K562 (cell line): ENCODE measurements at regions not wholly inside any gene's neighbourhood (a gene's known extent, or its start where the extent isn't known, plus 50 kb on each side); places are given as distances from the start of the nearest gene placed in this dataset.

Experiments used
- ATAC-seq: fragments of 200-7000 bp; cut with Tn5 transposase; 3 replicates; pipeline ENCODE4 v1.9.1; 2020; ENCODE audit warnings: moderate library complexity
- BruUV-seq: library from RNA; stranded (reverse); fragments of 400-500 nt; replicated peaks from 2 replicates; lab custom pipeline; 2021; lab: Mats Ljungman, UMichigan
- CTCF ChIA-PET: fragments of 300-600 bp; formaldehyde crosslinking; extraction: SDS; loops from one replicate; lab custom pipeline; 2021; ENCODE audit warnings: low intra/inter-chr PET ratio; lab: Yijun Ruan, JAX
- POLR2A ChIA-PET: fragments of 300-600, 350-650 bp; sonication (Branson Sonifier 250); formaldehyde crosslinking; extraction: SDS; loops from one replicate; lab custom pipeline; 2021; ENCODE audit warnings: antibody characterized with exemption, inconsistent platforms; lab: Yijun Ruan, JAX
- DNase-seq, 4 experiments: peaks; one replicate each; pipeline versions ENCODE4 v3.0.0 to v3.0.0-alpha.2; 2011 to 2018; ENCODE audit warnings: low spot score in 3 of 4, mixed read lengths in 3 of 4; ENCODE audit errors: extremely low read depth in 1 of 4
- FAIRE-seq: peaks from 2 replicates; lab custom pipeline; 2011; peaks lifted over from hg19 to GRCh38; lab: Jason Lieb, UNC
- H2AFZ ChIP-seq: 2 replicates; pipeline ENCODE4 v1.6.0; 2011; ENCODE audit warnings: low read depth, low read length, control low read depth, inconsistent platforms
- H3K27ac ChIP-seq: fragments of 200-600 bp; 3 replicates; pipeline ENCODE4 v1.8.0; 2011; ENCODE audit warnings: low read depth, mild to moderate bottlenecking, control low read depth, inconsistent platforms, low read length, moderate library complexity, mixed read lengths; ENCODE audit errors: extremely low read depth
- H3K27me3 ChIP-seq, 2 experiments: fragments of 300-600 bp in 1 of 2; 2 replicates in 1 of 2; 3 replicates in 1 of 2; pipeline versions ENCODE4 v1.6.0 to v1.8.0; 2011; ENCODE audit warnings: inconsistent platforms in 2 of 2, low read length in 2 of 2, mild to moderate bottlenecking in 1 of 2, mixed read lengths in 1 of 2, moderate library complexity in 1 of 2; ENCODE audit not compliant: control insufficient read depth in 2 of 2, insufficient read depth in 2 of 2
- H3K36me3 ChIP-seq: fragments of 300-600 bp; 3 replicates; pipeline ENCODE4 v1.8.0; 2011; ENCODE audit warnings: mild to moderate bottlenecking, low read length, inconsistent platforms; ENCODE audit not compliant: control insufficient read depth, insufficient read depth
- H3K4me1 ChIP-seq, 2 experiments: fragments of 200-600 bp in 1 of 2; replicated peaks in 1 of 2; 2 replicates in 1 of 2; 3 replicates in 1 of 2; pipeline versions ENCODE4 v1.5.1 to v1.8.0; 2011; ENCODE audit warnings: inconsistent platforms in 2 of 2, low read length in 2 of 2, mild to moderate bottlenecking in 1 of 2, mixed read lengths in 1 of 2, moderate library complexity in 1 of 2; ENCODE audit not compliant: control insufficient read depth in 2 of 2, insufficient read depth in 2 of 2
- H3K4me2 ChIP-seq: 2 replicates; pipeline ENCODE4 v1.6.1; 2011; ENCODE audit warnings: low read length, control low read depth, inconsistent platforms, mixed read lengths; ENCODE audit not compliant: insufficient read depth
- H3K4me3 ChIP-seq: fragments of 200-600 bp; sonication (generic), shearing (Covaris generic); 2 replicates; pipeline ENCODE4 v1.5.1; 2016; ENCODE audit warnings: control low read depth, inconsistent platforms
- H3K79me2 ChIP-seq: fragments of 200-600 bp; 3 replicates; pipeline ENCODE4 v1.8.0; 2011; ENCODE audit warnings: low read length, inconsistent platforms; ENCODE audit not compliant: control insufficient read depth, insufficient read depth
- H3K9ac ChIP-seq, 2 experiments: 2 replicates each; pipeline versions ENCODE4 v1.6.0 to v1.6.1; 2011; ENCODE audit warnings: low read depth in 2 of 2, low read length in 2 of 2, control low read depth in 1 of 2, inconsistent platforms in 1 of 2, mild to moderate bottlenecking in 1 of 2, mixed read lengths in 1 of 2; ENCODE audit not compliant: insufficient read depth in 1 of 2
- H3K9me1 ChIP-seq: one replicate; pipeline ENCODE4 v1.6.0; 2011; ENCODE audit warnings: inconsistent platforms, mild to moderate bottlenecking, low read length, moderate library complexity; ENCODE audit not compliant: control insufficient read depth, insufficient read depth
- H3K9me3 ChIP-seq: replicated peaks from 2 replicates; pipeline ENCODE4 v1.5.1; 2011; ENCODE audit warnings: low read depth, low read length, inconsistent platforms; ENCODE audit not compliant: control insufficient read depth, insufficient read depth
- H4K20me1 ChIP-seq: replicated peaks from 2 replicates; pipeline ENCODE4 v1.6.1; 2011; ENCODE audit warnings: low read length, inconsistent platforms, mixed read lengths; ENCODE audit not compliant: control insufficient read depth, insufficient read depth
- BRD9 ChIP-seq: fragments of 450-650 bp; IDR thresholded peaks from 2 replicates; pipeline ENCODE4 v1.6.1; 2018; ENCODE audit warnings: low read depth; ENCODE audit not compliant: partially characterized antibody
- ELK3 ChIP-seq: fragments of 450-650 bp; formaldehyde crosslinking; IDR thresholded peaks from 2 replicates; pipeline ENCODE4 v1.4.0; 2020; ENCODE audit warnings: mild to moderate bottlenecking
- ETS1 ChIP-seq: conservative IDR thresholded peaks from 2 replicates; pipeline ENCODE4 v1.6.1; 2011; ENCODE audit warnings: low read depth, mild to moderate bottlenecking, low read length; ENCODE audit not compliant: control insufficient read depth
- GTF3C2 ChIP-seq: IDR thresholded peaks from 3 replicates; pipeline ENCODE4 v1.6.1; 2011; ENCODE audit warnings: borderline replicate concordance, mild to moderate bottlenecking, moderate library complexity; ENCODE audit not compliant: insufficient read length; ENCODE audit errors: extremely low read depth
- TFE3 ChIP-seq: fragments of 450-650 bp; formaldehyde crosslinking; IDR thresholded peaks from 2 replicates; pipeline ENCODE4 v1.4.0; 2020; ENCODE audit warnings: mild to moderate bottlenecking, mixed read lengths
- ZNF384 ChIP-seq: IDR thresholded peaks from 2 replicates; pipeline ENCODE4 v1.6.1; 2012; ENCODE audit warnings: low read depth, low read length, improper control_type of control experiment
- WGBS: fragments of 100-300 bp; shearing (Covaris generic); methylation state at CpG from one replicate; pipeline ENCODE4 v1.1.6; 2016; ENCODE audit warnings: low coverage, mixed read lengths; ENCODE audit not compliant: insufficient coverage; ENCODE audit errors: missing lambda C conversion rate; 5-methylcytosine and 5-hydroxymethylcytosine counted together
- in situ Hi-C: fragments of 300-500 bp; cut with MboI; formaldehyde crosslinking; loops from 4 replicates; pipeline ENCODE4 v1.15.0; 2018; ENCODE audit warnings: inconsistent platforms, mixed read lengths
- intact Hi-C: fragments of 100-400 bp; cut with micrococcal nuclease; formaldehyde crosslinking; loops from 2 replicates; pipeline ENCODE4 v1.14.2; 2022

DNA sequence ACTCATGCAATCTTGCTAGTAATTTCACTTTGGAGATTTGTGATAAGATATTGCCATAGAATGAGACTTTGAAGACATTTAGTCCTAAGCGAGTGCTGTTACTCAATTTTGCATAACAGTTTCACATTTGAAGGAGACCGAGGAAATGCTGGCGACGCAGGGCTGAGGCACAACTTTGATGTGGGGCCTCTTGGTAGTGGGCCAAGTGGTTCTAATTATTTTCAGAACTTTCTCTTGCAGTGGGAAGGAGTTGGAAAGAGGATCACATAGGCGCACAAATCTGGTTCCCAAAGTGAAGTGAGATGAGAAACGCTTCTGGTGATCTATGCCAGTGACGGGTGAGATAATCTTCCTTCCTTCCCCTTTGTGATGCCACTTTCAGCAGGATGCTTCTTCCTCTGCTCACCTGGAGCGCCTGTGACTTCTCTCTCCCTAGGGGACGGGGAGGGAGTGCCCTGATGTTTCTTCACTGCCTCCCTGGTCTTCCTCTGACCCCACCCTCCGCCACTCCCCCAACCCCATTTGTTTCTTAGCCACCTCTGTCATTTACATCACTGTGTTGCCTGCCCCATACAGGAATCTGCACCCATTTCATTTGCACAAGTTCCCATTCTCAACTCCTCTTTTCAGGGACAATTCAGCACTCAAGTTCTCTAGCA is 138.9 kb upstream of the MID1 start (continued):
- TF ChIP-seq GTF3C2 (no peak), ELK3 (CRISPR knock-in tag) (no peak)

GRCh38 chrX:10761447-10761846 is 141.1 kb upstream of the MID1 start:
- WGBS, result 0% methylated on average over 1 of the region's 1 CpG
- ChIA-PET CTCF (no interaction called here), POLR2A (interaction anchor here (1.5 kb wide), 1 partner anchor 14 kb away, joined by 3 read pairs; no protein-coding TSS in a partner anchor)
- in situ Hi-C loops (no loop called here), intact Hi-C loops (no loop called here)
- peaks cover 0 to 3% of the 10 kb centered on the region in 2 experiments; a peak in 1 of 5 replicates for H3K27me3 ChIP-seq
- no peak for FAIRE-seq
- DNase-seq, result no peak
- no peaks in the 10 kb centered on the region for H3K9me1 ChIP-seq
- H3K4me1 ChIP-seq, result no peaks in the 10 kb centered on the region
- no peak overlapping the region for H3K9ac ChIP-seq
- BruUV-seq, result no TSS peak
- TF ChIP-seq ZNF384, result no peak
- peak; percentile 34; the same call in 1 of the 2 replicates for TF ChIP-seq TFE3 (CRISPR knock-in tag)
- no peak for TF ChIP-seq BRD9
- TF ChIP-seq ETS1, result no peak
- H3K4me2 ChIP-seq, result no peak overlapping the region
- no peak overlapping the region for H3K27ac ChIP-seq
- no peaks in the 10 kb centered on the region for H3K9me3 ChIP-seq
- no peak for ATAC-seq
- H2AFZ ChIP-seq, result no peak overlapping the region
- no peaks in the 10 kb centered on the region for H4K20me1 ChIP-seq
- H3K36me3 ChIP-seq, result no peaks in the 10 kb centered on the region
- H3K4me3 ChIP-seq, result no peak overlapping the region
- no peaks in the 10 kb centered on the region for H3K79me2 ChIP-seq
